CMK (cell line): ENCODE measurements at regions not wholly inside any gene's neighbourhood (a gene's known extent, or its start where the extent isn't known, plus 50 kb on each side); places are given as distances from the start of the nearest gene placed in this dataset.

Source experiments
- DNase-seq: peaks from one replicate; pipeline ENCODE4 v3.0.0-alpha.2; 2010; ENCODE audit warnings: low read depth

GRCh38 chr6:65818576-65818975 lies 111.5 kb upstream of the EYS start:
- DNase-seq = no peak

GRCh38 chr6:65816991-65817390 lies 110.0 kb upstream of the EYS start:
- DNase-seq = no peak

- DNase-seq = no peak
Measured at GRCh38 chr6:65814071-65814470, 107.0 kb upstream of the EYS start.

GRCh38 chr6:65803186-65803585 lies 96.2 kb upstream of the EYS start:
- DNase-seq = no peak

- DNase-seq = no peak
Measured at GRCh38 chr6:65799389-65799788, 92.4 kb upstream of the EYS start.

GRCh38 chr6:65798280-65799014 lies 91.4 kb upstream of the EYS start:
- DNase-seq = no peak

GRCh38 chr6:65790666-65791065 lies 83.6 kb upstream of the EYS start:
- DNase-seq = no peak

- DNase-seq = no peak
Measured at GRCh38 chr6:65787787-65788186, 80.8 kb upstream of the EYS start.

- no peak for DNase-seq
Measured at GRCh38 chr6:65786815-65787214, 79.8 kb upstream of the EYS start.

- no peak for DNase-seq
Measured at GRCh38 chr6:65780691-65781090, 73.7 kb upstream of the EYS start.

- DNase-seq = no peak
Measured at GRCh38 chr6:65776332-65776731, 69.3 kb upstream of the EYS start.

GRCh38 chr6:65771946-65772345 lies 64.9 kb upstream of the EYS start:
- DNase-seq = no peak

- DNase-seq = no peak
Measured at GRCh38 chr6:65761890-65762289, 54.9 kb upstream of the EYS start.

GRCh38 chr6:65760285-65760684 lies 53.3 kb upstream of the EYS start:
- DNase-seq = no peak
